Left cardiac atrium (tissue), 4 donors: ENCODE measurements at regions not wholly inside any gene's neighbourhood (a gene's known extent, or its start where the extent isn't known, plus 50 kb on each side); places are given as distances from the start of the nearest gene placed in this dataset.
"Not testable (repeated sequence)": the region's sequence is repeated elsewhere in the genome, so short reads cannot be mapped to it uniquely, and the experiment has no call there.

Source experiments
- ATAC-seq, 2 donors: fragments of 200-7000 bp; cut with Tn5 transposase; one replicate each; pipeline ENCODE4 v1.9.1; 2020; ENCODE audit warnings: mild to moderate bottlenecking in 2 of 2, moderate library complexity in 2 of 2
- DNase-seq: peaks from one replicate; pipeline ENCODE4 v3.0.0-alpha.2; 2020
- intact Hi-C, 2 donors: fragments of 100-400 bp; cut with DNase I; formaldehyde crosslinking; loops; one replicate each; pipeline versions ENCODE4 v1.14.1 to v1.15.1; 2022 to 2023
- donor health status: DM: no; HTN: yes; CAD: no.
- donor health status: DM: no; HTN: yes; CAD: no; lungs with severe emphysema.
- donor health status: DM: yes; HTN: yes; CAD: no.
- donor health status: Dilated cardiomyopathy.

DNA sequence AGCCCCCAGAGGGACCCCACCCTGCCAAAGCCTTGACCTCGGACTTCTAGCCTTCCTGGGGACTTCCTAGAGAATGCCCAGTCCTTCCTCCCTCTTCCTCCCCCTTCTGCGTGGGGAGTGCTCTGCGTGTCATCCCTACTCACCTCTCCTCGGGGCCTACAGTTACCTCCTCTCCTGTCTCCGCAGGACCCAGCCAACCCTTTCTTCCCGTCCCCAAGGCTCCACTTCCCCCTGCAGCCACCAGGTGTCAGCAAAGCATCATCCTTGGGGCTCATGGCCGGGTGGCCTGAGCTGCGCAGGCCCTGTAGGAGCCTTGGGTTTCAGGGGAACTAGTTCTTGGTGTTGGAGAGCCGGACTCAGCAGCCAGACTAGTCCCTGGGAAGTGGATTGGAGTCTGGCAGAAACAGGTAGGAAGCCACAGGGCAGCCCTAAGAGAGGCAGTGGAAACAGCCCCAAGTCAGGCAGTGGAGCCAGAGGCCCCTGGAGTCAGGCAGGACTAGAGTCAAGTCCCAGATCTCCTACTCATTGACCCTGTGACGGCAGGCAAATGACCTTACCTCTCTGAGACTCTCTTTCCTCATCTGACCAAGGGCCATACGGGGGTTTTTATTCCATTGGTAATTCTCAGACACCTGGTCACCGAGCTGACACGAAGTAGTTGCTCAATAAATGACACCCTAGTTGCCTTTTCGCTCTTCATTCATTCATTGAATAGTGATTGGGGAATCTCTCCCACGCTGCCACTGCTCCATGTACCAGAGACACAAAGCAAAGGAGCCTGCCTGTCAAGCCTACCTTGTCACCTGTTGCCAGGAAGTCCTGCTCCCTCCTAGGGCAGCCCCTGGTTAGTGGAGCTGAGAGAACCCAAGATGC, 101.8 kb upstream of the GRK3 start:
- intact Hi-C loops = loop anchor here (2.0 to 5.0 kb wide), 3 partner anchors 238 to 310 kb away; no protein-coding TSS in a partner anchor
- DNase-seq (peak; percentile 73), ATAC-seq (peak; percentile 92 to 95)

DNA sequence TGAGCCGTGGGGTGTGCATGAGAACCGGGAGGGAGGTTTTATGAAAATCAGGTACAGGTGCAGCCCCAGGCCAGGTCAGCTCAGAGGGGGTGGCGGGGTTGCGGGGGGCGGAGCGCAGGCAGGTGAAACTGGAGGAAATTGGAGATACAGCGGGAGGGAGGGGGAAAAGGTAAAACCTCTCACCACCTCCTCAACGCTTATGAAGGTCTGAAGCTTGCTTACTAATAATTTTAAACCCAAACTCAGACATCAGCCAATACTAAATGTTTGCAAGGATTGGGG, 101.2 kb upstream of the GRK3 start:
- ATAC-seq, DNase-seq: not testable (repeated sequence)
- intact Hi-C loops = loop anchor here (2.0 to 5.0 kb wide), 3 partner anchors 238 to 309 kb away; no protein-coding TSS in a partner anchor

DNA sequence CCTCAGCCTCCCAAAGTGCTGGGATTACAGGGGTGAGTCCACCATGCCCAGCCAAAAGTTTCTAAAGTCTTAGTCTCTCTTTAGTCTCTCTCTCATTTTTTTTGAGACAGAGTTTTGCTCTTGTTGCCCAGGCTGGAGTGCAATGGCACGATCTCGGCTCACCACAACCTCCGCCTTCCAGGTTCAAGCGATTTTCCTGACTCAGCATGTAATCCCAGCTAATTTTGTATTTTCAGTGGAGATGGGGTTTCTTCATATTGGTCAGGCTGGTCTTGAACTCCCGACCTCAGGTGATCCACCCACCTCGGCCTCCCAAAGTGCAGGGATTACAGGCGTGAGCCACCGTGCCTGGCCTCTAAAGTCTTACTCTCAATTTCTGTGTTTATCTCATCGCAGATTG, 100.1 kb upstream of the GRK3 start:
- ATAC-seq, DNase-seq: not testable (repeated sequence)
- intact Hi-C loops = loop anchor here (5.0 kb wide), 2 partner anchors 238 to 308 kb away; no protein-coding TSS in a partner anchor

DNA sequence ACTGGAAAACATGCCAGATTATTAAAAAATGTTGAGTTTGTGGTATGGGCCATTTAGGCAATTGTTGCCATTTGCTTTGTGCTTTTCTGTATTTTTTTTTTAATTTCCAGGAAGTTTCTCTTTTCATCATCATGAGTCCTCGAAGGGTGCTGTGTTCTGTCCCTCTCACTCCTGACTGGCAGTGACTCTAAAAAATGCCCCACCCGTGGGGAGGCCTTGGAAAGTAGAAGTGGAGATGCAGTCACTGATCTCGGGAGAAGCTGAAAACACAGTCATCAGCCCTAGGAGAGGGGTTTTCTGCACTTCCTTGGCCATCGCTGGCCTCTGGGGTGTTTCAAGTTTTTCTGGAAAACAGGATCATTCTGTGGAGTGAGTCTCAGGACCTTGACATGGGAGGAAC, 98.5 kb upstream of the GRK3 start:
- intact Hi-C loops = no loop called here
- ATAC-seq (no peak), DNase-seq (no peak)

- intact Hi-C loops = no loop called here
Measured at GRCh38 chr22:25472382-25472781, 92.1 kb upstream of the GRK3 start.

DNA sequence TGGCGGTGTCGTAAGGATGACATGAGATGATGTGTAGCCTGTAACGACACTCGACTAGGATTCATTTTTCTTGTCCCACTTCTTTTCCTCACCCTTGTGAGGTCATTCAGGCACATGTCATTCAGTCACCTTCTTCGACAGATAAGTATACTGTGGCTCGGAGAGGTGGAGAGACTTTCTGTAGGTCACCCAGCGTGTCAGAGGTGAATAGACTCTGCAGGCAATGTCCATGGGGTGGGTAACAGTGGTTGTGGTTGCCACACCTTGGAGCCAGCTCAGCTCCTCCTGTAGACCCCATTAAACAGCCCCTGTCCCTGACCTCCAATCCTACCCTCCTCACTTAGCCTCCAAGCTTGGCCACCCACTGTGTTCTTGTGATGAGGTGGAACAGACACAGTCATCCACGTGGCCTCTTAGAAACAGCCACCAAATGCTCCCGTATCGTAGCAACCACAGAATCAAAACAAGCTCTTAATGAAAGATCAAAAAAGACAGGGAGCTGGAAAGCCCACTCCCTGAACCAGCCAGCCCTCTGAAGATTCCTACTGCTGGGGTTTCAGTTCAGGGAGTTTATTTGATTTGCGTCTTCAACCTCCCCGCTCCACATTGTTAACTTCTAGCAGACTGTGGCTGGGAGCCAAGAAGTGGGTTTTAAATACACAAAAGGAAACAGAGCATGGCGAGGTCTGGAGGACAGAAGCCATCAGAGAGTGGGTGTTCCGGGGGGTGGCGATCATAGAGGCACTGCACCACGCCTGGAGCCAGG, 89.0 kb upstream of the GRK3 start:
- peak; percentile 36 to 55 for ATAC-seq
- intact Hi-C loops = no loop called here
- DNase-seq = peak; percentile 31

More at GRCh38 chr22:25472382-25472781, 92.1 kb upstream of the GRK3 start:
- DNase-seq = no peak
- ATAC-seq = no peak

DNA sequence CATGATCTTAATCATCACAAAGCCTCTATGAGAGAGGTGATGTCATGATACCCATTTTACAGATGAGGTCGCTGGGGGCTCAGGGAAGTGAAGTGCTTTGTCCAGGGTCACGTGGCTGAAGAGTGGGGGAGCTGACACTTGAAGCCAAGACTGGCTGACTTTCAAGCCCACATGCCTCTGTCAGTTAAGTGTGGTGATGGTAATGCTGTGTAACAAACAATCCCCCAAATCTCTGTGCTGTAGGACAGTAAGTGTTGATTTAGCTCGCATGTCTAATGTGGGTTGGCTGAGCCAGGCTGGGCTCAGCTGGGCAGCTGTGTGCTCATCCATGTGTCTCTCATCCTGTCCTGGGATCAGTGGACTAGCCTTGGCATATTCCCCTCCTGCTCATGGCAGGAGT, 87.1 kb upstream of the GRK3 start:
- DNase-seq (no peak), ATAC-seq (no peak)
- intact Hi-C loops = no loop called here

GRCh38 chr22:25478111-25478510, 86.4 kb upstream of the GRK3 start:
- no peak for ATAC-seq
- DNase-seq = no peak
- intact Hi-C loops = no loop called here

GRCh38 chr22:25478528-25478927, 85.9 kb upstream of the GRK3 start:
- no peak for DNase-seq
- intact Hi-C loops = no loop called here
- no peak for ATAC-seq

GRCh38 chr22:25480868-25481267, 83.6 kb upstream of the GRK3 start:
- DNase-seq, ATAC-seq: not testable (repeated sequence)
- intact Hi-C loops = loop anchor here in 1 of 2 donors (10.0 kb wide), 1 partner anchor 54 kb away; no protein-coding TSS in a partner anchor

DNA sequence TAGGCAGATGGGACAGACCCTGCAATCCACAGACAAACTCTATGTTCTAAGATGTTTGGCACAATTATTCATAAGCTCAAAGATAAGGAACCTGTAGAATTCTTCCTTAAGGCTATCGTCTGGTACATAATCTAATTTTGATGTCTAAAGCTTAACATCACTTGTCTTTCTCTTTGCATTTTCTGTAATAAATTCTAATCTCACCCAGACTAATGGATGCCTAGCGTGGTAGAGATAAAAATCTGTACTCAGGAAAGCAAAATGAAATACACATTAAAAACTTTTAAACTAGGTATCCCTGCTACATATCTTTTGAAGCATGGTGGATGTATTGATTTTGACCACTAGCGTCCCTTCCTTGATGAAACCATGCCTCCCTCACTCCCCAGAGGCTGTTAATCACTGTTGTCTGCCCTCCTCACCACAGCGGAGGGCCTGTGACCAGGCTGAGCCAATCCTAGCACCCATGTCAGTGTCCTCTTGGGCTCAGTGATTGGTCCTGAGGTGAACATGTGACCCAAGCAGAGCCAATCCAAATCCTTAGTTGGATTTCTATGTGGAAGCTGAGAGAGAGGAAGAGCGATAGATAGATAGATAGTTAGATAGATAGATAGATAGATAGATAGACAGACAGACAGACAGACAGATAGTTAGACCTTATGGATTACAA, 82.2 kb upstream of the GRK3 start:
- intact Hi-C loops = loop anchor here in 1 of 2 donors (10.0 kb wide), 1 partner anchor 53 kb away; no protein-coding TSS in a partner anchor
- no peak for DNase-seq
- ATAC-seq = no peak

GRCh38 chr22:25482868-25483639, 81.4 kb upstream of the GRK3 start:
- intact Hi-C loops = loop anchor here in 1 of 2 donors (10.0 kb wide), 1 partner anchor 52 kb away; no protein-coding TSS in a partner anchor
- ATAC-seq = peak; percentile 41 to 67
- DNase-seq = no peak

- DNase-seq (no peak), ATAC-seq (no peak)
- intact Hi-C loops = loop anchor here in 1 of 2 donors (10.0 kb wide), 1 partner anchor 51 kb away; no protein-coding TSS in a partner anchor
Measured at GRCh38 chr22:25483931-25484330, 80.5 kb upstream of the GRK3 start.

DNA sequence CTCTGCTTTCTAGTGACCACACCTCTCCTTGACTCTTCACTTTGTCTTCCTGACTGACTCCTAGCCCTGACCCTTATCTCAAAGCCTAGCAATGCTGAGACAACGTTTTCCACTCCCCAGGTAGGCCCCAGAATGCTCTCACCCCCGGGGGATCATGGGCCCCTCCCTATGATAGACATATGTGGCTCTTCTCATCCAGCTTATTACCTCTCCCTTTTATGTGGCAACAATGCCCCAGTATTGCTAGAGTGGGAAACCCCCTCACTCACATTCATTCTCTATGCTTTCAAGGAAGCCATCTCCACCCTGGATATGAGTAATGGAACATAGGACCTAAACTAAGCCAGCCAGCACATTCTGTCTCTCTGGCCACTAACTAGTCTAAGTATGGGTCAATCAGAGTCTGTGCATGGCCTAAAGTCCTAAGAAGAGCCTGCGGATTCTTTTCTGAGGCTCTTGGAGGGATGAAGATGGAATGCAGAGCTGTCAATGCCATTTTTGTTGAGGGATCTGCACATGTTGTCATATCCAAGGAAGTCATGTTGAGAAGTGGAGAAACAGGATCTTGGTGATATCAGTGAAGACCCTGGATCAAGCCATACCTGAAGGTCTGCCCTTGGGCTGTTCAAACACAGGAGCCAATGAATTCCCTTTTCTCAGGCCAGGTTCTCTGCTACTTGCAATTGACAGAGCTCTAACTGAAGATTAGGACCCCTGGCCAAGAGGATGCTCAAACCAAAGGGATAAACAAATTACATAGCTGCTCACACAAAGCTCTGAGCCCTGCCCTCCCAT, 79.8 kb upstream of the GRK3 start:
- intact Hi-C loops = loop anchor here in 1 of 2 donors (10.0 kb wide), 1 partner anchor 50 kb away; no protein-coding TSS in a partner anchor
- ATAC-seq (no peak), DNase-seq (no peak)

DNA sequence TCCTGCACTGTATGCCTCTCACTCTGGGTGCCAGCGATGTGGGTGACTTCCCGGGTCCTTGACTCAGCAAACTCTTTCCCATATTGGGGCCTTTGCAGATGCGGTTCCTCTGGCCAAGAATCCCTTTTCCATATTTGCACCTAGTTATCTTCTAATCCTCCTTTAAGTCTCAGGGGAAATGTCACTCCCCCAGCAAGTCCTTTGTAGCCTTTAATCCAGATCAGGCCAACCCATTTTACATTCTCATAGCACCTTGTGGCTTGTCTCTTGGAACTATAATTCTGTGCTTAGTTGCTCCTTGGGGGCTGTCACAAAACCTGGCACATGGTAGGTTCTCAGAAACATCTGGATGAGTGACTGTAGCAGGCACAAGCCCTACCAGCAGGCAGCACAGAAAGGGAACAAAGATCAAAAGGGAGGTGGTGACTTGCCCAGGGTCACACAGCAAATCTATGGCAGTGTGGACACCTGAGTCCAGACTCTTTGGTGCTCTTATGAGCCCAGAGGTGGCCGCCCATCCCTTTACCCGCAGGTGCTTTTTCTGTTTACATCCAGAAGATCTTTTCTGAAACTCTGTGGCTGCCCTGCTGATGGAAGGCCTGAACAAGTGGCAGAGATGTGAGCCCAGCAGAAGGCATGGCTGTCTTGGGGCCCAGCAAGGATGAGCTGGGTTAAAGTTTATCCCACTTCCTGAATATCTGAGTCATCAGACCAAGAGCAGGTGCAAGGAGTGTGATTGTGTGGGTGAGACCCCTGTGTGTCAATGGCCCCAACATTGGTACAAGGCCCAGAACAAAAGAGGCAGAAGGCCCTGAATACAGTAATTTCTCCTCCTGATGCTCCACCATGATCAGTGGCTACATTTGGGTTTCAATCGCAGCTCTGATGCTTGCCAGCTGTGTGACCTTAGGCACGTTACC, 78.6 kb upstream of the GRK3 start:
- intact Hi-C loops = loop anchor here in 1 of 2 donors (10.0 kb wide), 1 partner anchor 49 kb away; no protein-coding TSS in a partner anchor
- ATAC-seq = no peak
- DNase-seq = no peak

GRCh38 chr22:25487508-25487907, 77.0 kb upstream of the GRK3 start:
- intact Hi-C loops = loop anchor here in 1 of 2 donors (10.0 kb wide), 1 partner anchor 47 kb away; no protein-coding TSS in a partner anchor
- DNase-seq (no peak), ATAC-seq (no peak)
